ENCODE measurements at regions not wholly inside any gene's neighbourhood (a gene's known extent, or its start where the extent isn't known, plus 50 kb on each side); places are given as distances from the start of the nearest gene placed in this dataset.

DNA sequence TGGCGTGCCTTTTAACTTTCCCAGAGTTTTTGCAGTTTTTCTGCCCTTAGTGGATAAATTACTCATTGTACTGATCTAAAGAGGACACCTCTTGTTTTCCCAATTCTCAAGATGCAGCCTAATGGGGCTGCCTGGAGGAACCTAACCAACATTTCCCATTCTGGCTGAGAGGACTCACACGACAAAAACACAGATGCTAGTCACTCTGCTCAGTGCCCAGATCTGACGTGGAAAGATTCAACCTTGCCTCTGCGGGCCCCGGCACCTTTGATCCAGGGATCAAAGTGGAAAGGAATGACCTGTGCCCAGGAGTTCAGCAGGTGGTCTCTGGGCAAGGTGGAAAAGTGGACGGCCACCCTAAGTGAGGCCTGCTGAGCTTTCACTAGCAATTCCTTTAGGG is 162.4 kb upstream of the FMN2 start:
- no peak overlapping the region for H3K27ac ChIP-seq
- H3K9ac ChIP-seq (ENCODE audit: insufficient read length) = no peak overlapping the region
- TF ChIP-seq EZH2 (IDR thresholded peaks at IDR 0.05) (no peak), FOXP2 (optimal IDR thresholded peaks at IDR 0.05; ENCODE audit: control extremely low read depth, extremely low read length, insufficient read depth) (no peak), POLR2AphosphoS5 (IDR thresholded peaks at IDR 0.05; ENCODE audit: borderline replicate concordance, low read depth, low read length) (no peak)
- H3K36me3 ChIP-seq (ENCODE audit: insufficient read depth, low read length) = no peaks in the 10 kb centered on the region
- H3K4me3 ChIP-seq = no peak overlapping the region
- DNase-seq (ENCODE audit: low read depth, low spot score) = no peak
- no peaks in the 10 kb centered on the region for H3K9me3 ChIP-seq (ENCODE audit: low read depth, low read length)

DNA sequence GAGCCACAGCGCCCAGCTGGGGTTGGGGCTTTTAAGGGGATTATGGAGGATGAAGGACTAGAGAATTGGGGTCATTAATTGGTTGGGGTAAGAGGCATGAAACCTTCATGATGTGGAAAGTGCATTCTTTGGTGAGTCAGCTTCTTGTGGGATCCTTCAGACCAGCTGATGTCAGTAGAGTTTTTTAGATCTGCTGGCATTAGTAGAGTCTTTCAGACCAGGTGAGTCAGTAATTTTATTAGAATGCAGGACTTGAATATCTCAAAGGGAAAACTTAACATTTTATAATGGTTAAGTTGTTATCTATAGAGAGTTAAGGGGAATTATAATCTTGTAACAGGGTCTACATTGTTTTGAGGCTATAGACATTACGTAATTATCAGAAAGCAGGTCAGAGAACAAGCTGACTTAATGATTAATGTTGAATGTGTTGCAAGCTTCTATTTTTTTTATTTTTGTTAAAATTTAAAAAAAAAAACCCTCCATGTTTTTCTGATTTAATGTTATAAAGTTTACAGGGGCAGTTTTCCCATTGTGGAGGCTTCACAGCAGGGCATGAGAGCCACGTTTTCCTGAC is 160.9 kb upstream of the FMN2 start:
- TF ChIP-seq EZH2 (IDR thresholded peaks at IDR 0.05) (no peak), POLR2AphosphoS5 (IDR thresholded peaks at IDR 0.05; ENCODE audit: borderline replicate concordance, low read depth, low read length) (no peak), FOXP2 (optimal IDR thresholded peaks at IDR 0.05; ENCODE audit: control extremely low read depth, extremely low read length, insufficient read depth) (no peak)
- no peak for DNase-seq (ENCODE audit: low read depth, low spot score)
- Histone ChIP-seq H3K36me3 (ENCODE audit: insufficient read depth, low read length) (no peaks in the 10 kb centered on the region), H3K4me3 (no peak overlapping the region), H3K9me3 (ENCODE audit: low read depth, low read length) (no peaks in the 10 kb centered on the region), H3K27ac (no peak overlapping the region), H3K9ac (ENCODE audit: insufficient read length) (no peak overlapping the region)

DNA sequence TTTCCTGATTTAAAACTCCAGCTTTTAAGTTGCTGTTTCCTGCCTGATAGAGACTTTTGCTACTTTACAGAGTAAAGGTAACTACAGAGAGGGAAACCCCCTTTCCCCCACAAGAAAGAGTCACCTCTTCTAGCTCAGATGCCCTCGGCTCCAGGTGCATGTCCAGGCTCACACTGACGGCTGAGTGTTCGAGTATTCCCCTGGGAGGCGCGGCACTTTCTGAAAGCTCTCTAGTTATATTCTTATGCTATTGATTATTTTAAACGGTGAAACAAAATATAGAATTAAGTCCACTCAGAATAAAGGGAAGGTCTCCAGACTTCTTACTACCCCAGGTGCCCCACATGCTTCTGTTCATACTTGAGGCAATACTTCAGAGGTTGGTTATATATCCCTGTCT is 160.3 kb upstream of the FMN2 start:
- TF ChIP-seq FOXP2 (optimal IDR thresholded peaks at IDR 0.05; ENCODE audit: control extremely low read depth, extremely low read length, insufficient read depth) (no peak), EZH2 (IDR thresholded peaks at IDR 0.05) (no peak), POLR2AphosphoS5 (IDR thresholded peaks at IDR 0.05; ENCODE audit: borderline replicate concordance, low read depth, low read length) (no peak)
- DNase-seq (ENCODE audit: low read depth, low spot score) = no peak
- Histone ChIP-seq H3K9me3 (ENCODE audit: low read depth, low read length) (no peaks in the 10 kb centered on the region), H3K4me3 (no peak overlapping the region), H3K9ac (ENCODE audit: insufficient read length) (no peak overlapping the region), H3K36me3 (ENCODE audit: insufficient read depth, low read length) (no peaks in the 10 kb centered on the region), H3K27ac (no peak overlapping the region)

DNA sequence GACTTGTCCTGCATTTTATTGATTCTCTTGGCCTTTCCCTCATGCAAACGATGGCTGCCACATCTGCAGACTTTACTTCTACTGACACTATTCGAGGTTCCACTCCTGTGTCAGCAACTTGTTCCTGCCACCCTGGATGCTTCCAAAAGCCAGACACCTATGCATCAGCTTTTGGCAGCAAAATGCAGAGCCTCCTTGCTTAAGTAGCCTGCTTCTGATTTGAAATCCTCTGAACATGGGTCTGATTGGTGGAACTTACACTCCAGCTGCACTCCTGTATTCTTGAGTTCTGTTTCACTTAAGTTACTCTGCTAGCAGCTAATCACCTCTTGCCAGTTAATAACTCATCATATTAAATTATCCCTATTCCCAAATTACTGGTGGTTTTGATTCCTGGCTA is 152.1 kb upstream of the FMN2 start:
- TF ChIP-seq POLR2AphosphoS5 (IDR thresholded peaks at IDR 0.05; ENCODE audit: borderline replicate concordance, low read depth, low read length) = no peak
- no peak for TF ChIP-seq FOXP2 (optimal IDR thresholded peaks at IDR 0.05; ENCODE audit: control extremely low read depth, extremely low read length, insufficient read depth)
- no peak for TF ChIP-seq EZH2 (IDR thresholded peaks at IDR 0.05)
- no peak overlapping the region for H3K4me3 ChIP-seq
- no peaks in the 10 kb centered on the region for H3K36me3 ChIP-seq (ENCODE audit: insufficient read depth, low read length)
- DNase-seq (ENCODE audit: low read depth, low spot score) = no peak
- H3K9ac ChIP-seq (ENCODE audit: insufficient read length) = no peak overlapping the region
- H3K27ac ChIP-seq = no peak overlapping the region
- no peaks in the 10 kb centered on the region for H3K9me3 ChIP-seq (ENCODE audit: low read depth, low read length)

DNA sequence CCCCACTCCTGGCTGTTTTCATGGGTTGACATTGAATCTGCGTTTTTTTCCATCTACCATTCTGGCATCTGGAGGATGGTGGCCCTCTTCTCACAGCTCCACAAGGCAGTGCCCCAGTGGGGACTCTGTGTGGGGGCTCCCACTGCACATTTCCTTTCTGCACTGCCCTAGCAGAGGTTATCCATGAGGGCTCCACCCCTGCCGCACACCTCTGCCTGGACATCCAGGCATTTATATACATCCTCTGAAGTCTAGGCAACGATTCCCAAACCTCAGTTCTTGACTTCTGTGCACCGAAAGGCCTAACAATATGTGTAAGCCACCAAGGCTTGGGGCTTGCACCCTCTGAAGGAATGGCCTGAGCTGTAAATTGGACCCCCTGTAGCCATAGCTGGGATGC is 147.9 kb upstream of the FMN2 start:
- Histone ChIP-seq H3K27ac (no peak overlapping the region), H3K9me3 (ENCODE audit: low read depth, low read length) (no peaks in the 10 kb centered on the region), H3K9ac (ENCODE audit: insufficient read length) (no peak overlapping the region), H3K4me3 (no peak overlapping the region), H3K36me3 (ENCODE audit: insufficient read depth, low read length) (no peaks in the 10 kb centered on the region)
- DNase-seq (ENCODE audit: low read depth, low spot score) = no peak
- TF ChIP-seq FOXP2 (optimal IDR thresholded peaks at IDR 0.05; ENCODE audit: control extremely low read depth, extremely low read length, insufficient read depth) = no peak
- TF ChIP-seq EZH2 (IDR thresholded peaks at IDR 0.05) = no peak
- no peak for TF ChIP-seq POLR2AphosphoS5 (IDR thresholded peaks at IDR 0.05; ENCODE audit: borderline replicate concordance, low read depth, low read length)

DNA sequence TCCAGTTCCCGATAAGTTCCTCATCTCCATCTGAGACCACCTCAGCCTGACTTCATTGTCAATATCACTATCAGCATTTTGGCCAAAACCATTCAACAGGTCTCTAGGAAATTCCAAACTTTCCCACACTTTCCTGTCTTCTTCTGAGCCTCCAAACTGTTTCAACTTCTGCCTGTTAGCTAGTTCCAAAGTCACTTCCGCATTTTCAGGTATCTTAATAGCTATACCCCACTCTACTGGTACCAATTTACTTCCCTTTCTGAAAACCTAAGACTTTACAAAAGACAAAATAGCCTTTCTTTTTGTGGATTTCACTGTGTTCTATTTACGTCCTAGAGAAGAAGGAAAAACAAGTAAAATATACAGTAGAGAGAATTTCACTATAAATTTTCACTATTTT is 147.0 kb upstream of the FMN2 start:
- no peaks in the 10 kb centered on the region for H3K36me3 ChIP-seq (ENCODE audit: insufficient read depth, low read length)
- no peak for DNase-seq (ENCODE audit: low read depth, low spot score)
- TF ChIP-seq FOXP2 (optimal IDR thresholded peaks at IDR 0.05; ENCODE audit: control extremely low read depth, extremely low read length, insufficient read depth) = no peak
- no peak for TF ChIP-seq EZH2 (IDR thresholded peaks at IDR 0.05)
- no peak for TF ChIP-seq POLR2AphosphoS5 (IDR thresholded peaks at IDR 0.05; ENCODE audit: borderline replicate concordance, low read depth, low read length)
- no peaks in the 10 kb centered on the region for H3K9me3 ChIP-seq (ENCODE audit: low read depth, low read length)
- no peak overlapping the region for H3K27ac ChIP-seq
- no peak overlapping the region for H3K9ac ChIP-seq (ENCODE audit: insufficient read length)
- H3K4me3 ChIP-seq = no peak overlapping the region

DNA sequence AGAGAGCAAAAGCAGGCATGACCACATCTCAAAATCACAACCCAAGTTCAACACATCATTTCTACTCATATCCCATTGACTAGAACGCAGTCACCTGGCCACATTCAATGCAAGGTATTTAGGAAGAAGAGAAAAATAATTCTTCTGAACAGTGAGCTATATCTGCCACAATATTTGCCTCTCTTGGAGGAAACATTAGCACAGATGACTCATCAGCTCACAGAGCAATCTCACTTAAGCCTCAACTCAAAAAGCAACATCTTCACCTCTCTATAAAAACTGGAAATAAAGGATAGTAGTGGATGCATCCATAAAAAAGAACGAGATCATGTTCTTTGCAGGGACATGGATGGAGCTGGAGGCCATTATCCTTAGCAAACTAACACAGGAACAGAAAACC is 143.9 kb upstream of the FMN2 start:
- Histone ChIP-seq H3K4me3 (no peak overlapping the region), H3K27ac (no peak overlapping the region), H3K9ac (ENCODE audit: insufficient read length) (no peak overlapping the region), H3K9me3 (ENCODE audit: low read depth, low read length) (no peaks in the 10 kb centered on the region), H3K36me3 (ENCODE audit: insufficient read depth, low read length) (no peaks in the 10 kb centered on the region)
- no peak for DNase-seq (ENCODE audit: low read depth, low spot score)
- TF ChIP-seq POLR2AphosphoS5 (IDR thresholded peaks at IDR 0.05; ENCODE audit: borderline replicate concordance, low read depth, low read length) (no peak), EZH2 (IDR thresholded peaks at IDR 0.05) (no peak)

DNA sequence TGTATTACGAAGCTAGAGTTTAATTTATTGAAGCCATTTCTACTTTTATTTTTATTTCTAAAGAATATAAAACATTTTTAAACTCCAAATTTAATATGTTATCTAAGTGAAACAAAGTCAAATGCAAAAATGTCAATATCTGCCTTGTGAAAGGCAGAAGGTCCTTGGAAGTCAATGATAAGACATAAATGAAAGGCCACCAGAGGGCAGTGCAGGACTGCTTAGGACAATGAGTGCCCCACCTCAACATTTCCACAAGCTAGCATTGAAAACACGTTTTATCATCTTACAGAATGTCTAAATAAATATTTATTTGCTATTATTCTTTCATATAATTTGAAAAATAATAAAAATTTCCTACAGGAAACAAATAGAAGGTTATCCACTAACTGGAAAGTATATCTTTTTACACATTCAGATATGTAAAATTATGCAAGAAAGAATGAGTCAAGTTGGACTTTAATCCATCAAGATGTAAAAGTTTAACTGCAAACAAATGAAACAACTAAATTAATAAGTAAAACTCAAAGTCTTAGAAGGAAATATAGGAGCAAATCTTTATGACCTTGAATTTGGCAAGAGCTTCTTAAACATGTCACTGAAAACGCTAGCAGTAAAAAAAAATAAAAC is 140.1 kb upstream of the FMN2 start:
- no peak for TF ChIP-seq FOXP2 (optimal IDR thresholded peaks at IDR 0.05; ENCODE audit: control extremely low read depth, extremely low read length, insufficient read depth)
- no peak for TF ChIP-seq POLR2AphosphoS5 (IDR thresholded peaks at IDR 0.05; ENCODE audit: borderline replicate concordance, low read depth, low read length)
- no peak for TF ChIP-seq EZH2 (IDR thresholded peaks at IDR 0.05)
- H3K27ac ChIP-seq = no peak overlapping the region
- H3K9ac ChIP-seq (ENCODE audit: insufficient read length) = no peak overlapping the region
- peak; percentile 30 for DNase-seq (ENCODE audit: low read depth, low spot score)
- no peaks in the 10 kb centered on the region for H3K9me3 ChIP-seq (ENCODE audit: low read depth, low read length)
- H3K4me3 ChIP-seq = no peak overlapping the region
- H3K36me3 ChIP-seq (ENCODE audit: insufficient read depth, low read length) = no peaks in the 10 kb centered on the region

Measured in SK-N-MC (cell line).